Neural crest cell (in vitro differentiated cells): ENCODE measurements at regions not wholly inside any gene's neighbourhood (a gene's known extent, or its start where the extent isn't known, plus 50 kb on each side); places are given as distances from the start of the nearest gene placed in this dataset.

Experiments
- DNase-seq: peaks from one replicate; pipeline ENCODE4 v3.0.0; 2021; ENCODE audit warnings: low read depth, mixed read lengths, low spot score
- H3K27ac Mint-ChIP-seq: one replicate; pipeline ENCODE4 v1.8.0; 2021; ENCODE audit warnings: mild to moderate bottlenecking, mixed read lengths; ENCODE audit not compliant: unreplicated experiment
- H3K27me3 Mint-ChIP-seq: 2 replicates; pipeline ENCODE4 v1.8.0; 2021; ENCODE audit warnings: low read depth, mild to moderate bottlenecking, mixed read lengths
- H3K36me3 Mint-ChIP-seq: 2 replicates; pipeline ENCODE4 v1.8.0; 2021; ENCODE audit warnings: low read depth, mild to moderate bottlenecking, mixed read lengths
- H3K4me1 Mint-ChIP-seq: 2 replicates; pipeline ENCODE4 v1.8.0; 2021; ENCODE audit warnings: mixed read lengths
- H3K4me3 Mint-ChIP-seq: one replicate; pipeline ENCODE4 v1.8.0; 2021; ENCODE audit warnings: mild to moderate bottlenecking, mixed read lengths
- H3K9me3 Mint-ChIP-seq: 2 replicates; pipeline ENCODE4 v1.8.0; 2021; ENCODE audit warnings: mixed read lengths
- CTCF ChIP-seq: fragments of 200-600 bp; sonication (generic); conservative IDR thresholded peaks from 2 replicates; pipeline ENCODE4 v1.5.0; 2021; ENCODE audit warnings: antibody characterized with exemption, mild to moderate bottlenecking

- no peaks in the 10 kb centered on the region for H3K36me3 Mint-ChIP-seq
- no peak for TF ChIP-seq CTCF
- no peak for DNase-seq
- no peak overlapping the region for H3K4me3 Mint-ChIP-seq
- H3K27me3 Mint-ChIP-seq = no peaks in the 10 kb centered on the region
- peaks cover 2% of the 10 kb centered on the region for H3K9me3 Mint-ChIP-seq
- no peak overlapping the region for H3K27ac Mint-ChIP-seq
- H3K4me1 Mint-ChIP-seq = peaks cover 19% of the 10 kb centered on the region
Observed at GRCh38 chr5:103638979-103639378, 76.4 kb upstream of the NUDT12 start.

GRCh38 chr5:103624675-103625074, 62.1 kb upstream of the NUDT12 start:
- Mint-ChIP-seq H3K36me3 (no peaks in the 10 kb centered on the region), H3K27me3 (no peaks in the 10 kb centered on the region), H3K4me3 (no peak overlapping the region), H3K4me1 (no peaks in the 10 kb centered on the region), H3K9me3 (peaks cover 5% of the 10 kb centered on the region), H3K27ac (no peak overlapping the region)
- no peak for TF ChIP-seq CTCF
- no peak for DNase-seq

GRCh38 chr5:103624035-103624480, 61.5 kb upstream of the NUDT12 start:
- H3K36me3 Mint-ChIP-seq = no peaks in the 10 kb centered on the region
- H3K27me3 Mint-ChIP-seq = no peaks in the 10 kb centered on the region
- no peak overlapping the region for H3K27ac Mint-ChIP-seq
- H3K9me3 Mint-ChIP-seq = peaks cover 5% of the 10 kb centered on the region
- no peak for TF ChIP-seq CTCF
- H3K4me1 Mint-ChIP-seq = no peaks in the 10 kb centered on the region
- no peak for DNase-seq
- H3K4me3 Mint-ChIP-seq = no peak overlapping the region

GRCh38 chr5:103623425-103623824, 60.8 kb upstream of the NUDT12 start:
- peaks cover 5% of the 10 kb centered on the region for H3K9me3 Mint-ChIP-seq
- no peak for DNase-seq
- H3K4me1 Mint-ChIP-seq = no peaks in the 10 kb centered on the region
- H3K36me3 Mint-ChIP-seq = no peaks in the 10 kb centered on the region
- no peak for TF ChIP-seq CTCF
- no peak overlapping the region for H3K4me3 Mint-ChIP-seq
- H3K27me3 Mint-ChIP-seq = no peaks in the 10 kb centered on the region
- no peak overlapping the region for H3K27ac Mint-ChIP-seq

GRCh38 chr5:103621548-103621930, 59.0 kb upstream of the NUDT12 start:
- H3K27ac Mint-ChIP-seq = no peak overlapping the region
- no peaks in the 10 kb centered on the region for H3K27me3 Mint-ChIP-seq
- DNase-seq = no peak
- no peak for TF ChIP-seq CTCF
- peaks cover 5% of the 10 kb centered on the region for H3K9me3 Mint-ChIP-seq
- no peak overlapping the region for H3K4me3 Mint-ChIP-seq
- H3K4me1 Mint-ChIP-seq = no peaks in the 10 kb centered on the region
- no peaks in the 10 kb centered on the region for H3K36me3 Mint-ChIP-seq
